ENCODE measurements at regions not wholly inside any gene's neighbourhood (a gene's known extent, or its start where the extent isn't known, plus 50 kb on each side); places are given as distances from the start of the nearest gene placed in this dataset.

GRCh38 chr12:125434131-125434530 is 368.9 kb downstream of the AACS start:
- Histone ChIP-seq H3K27ac (ENCODE audit: low read depth, low read length) (no peak overlapping the region), H3K4me3 (ENCODE audit: insufficient read depth, low read length) (no peak overlapping the region), H3K4me1 (ENCODE audit: insufficient read depth, low read length) (no peaks in the 10 kb centered on the region), H3K79me2 (ENCODE audit: insufficient read depth, low read length) (no peaks in the 10 kb centered on the region), H4K20me1 (ENCODE audit: insufficient read depth, low read length) (no peaks in the 10 kb centered on the region), H3K27me3 (ENCODE audit: insufficient read depth, low read length) (no peaks in the 10 kb centered on the region), H3K36me3 (ENCODE audit: insufficient read depth, low read length) (no peaks in the 10 kb centered on the region), H3K9me3 (ENCODE audit: low read depth, low read length) (no peaks in the 10 kb centered on the region), H3K4me2 (ENCODE audit: insufficient read depth, low read length) (no peak overlapping the region), H2AFZ (ENCODE audit: low read length) (no peak overlapping the region)
- TF ChIP-seq CTCF (IDR thresholded peaks at IDR 0.05; ENCODE audit: extremely low read depth, low read depth, low read length), result no peak
- DNase-seq (ENCODE audit: insufficient read length, low spot score, missing footprints), result no peak

GRCh38 chr12:125434936-125435443 is 369.8 kb downstream of the AACS start:
- Histone ChIP-seq H3K27me3 (ENCODE audit: insufficient read depth, low read length) (no peaks in the 10 kb centered on the region), H4K20me1 (ENCODE audit: insufficient read depth, low read length) (no peaks in the 10 kb centered on the region), H3K9me3 (ENCODE audit: low read depth, low read length) (no peaks in the 10 kb centered on the region), H3K27ac (ENCODE audit: low read depth, low read length) (no peak overlapping the region), H3K4me1 (ENCODE audit: insufficient read depth, low read length) (no peaks in the 10 kb centered on the region), H3K4me2 (ENCODE audit: insufficient read depth, low read length) (no peak overlapping the region), H3K4me3 (ENCODE audit: insufficient read depth, low read length) (no peak overlapping the region), H2AFZ (ENCODE audit: low read length) (no peak overlapping the region), H3K36me3 (ENCODE audit: insufficient read depth, low read length) (no peaks in the 10 kb centered on the region), H3K79me2 (ENCODE audit: insufficient read depth, low read length) (no peaks in the 10 kb centered on the region)
- DNase-seq (ENCODE audit: insufficient read length, low spot score, missing footprints), result no peak
- TF ChIP-seq CTCF (IDR thresholded peaks at IDR 0.05; ENCODE audit: extremely low read depth, low read depth, low read length), result no peak

GRCh38 chr12:125435871-125436270 is 370.6 kb downstream of the AACS start:
- no peaks in the 10 kb centered on the region for H4K20me1 ChIP-seq (ENCODE audit: insufficient read depth, low read length)
- H3K36me3 ChIP-seq (ENCODE audit: insufficient read depth, low read length), result no peaks in the 10 kb centered on the region
- no peaks in the 10 kb centered on the region for H3K79me2 ChIP-seq (ENCODE audit: insufficient read depth, low read length)
- H3K4me1 ChIP-seq (ENCODE audit: insufficient read depth, low read length), result no peaks in the 10 kb centered on the region
- no peak overlapping the region for H3K4me2 ChIP-seq (ENCODE audit: insufficient read depth, low read length)
- no peaks in the 10 kb centered on the region for H3K9me3 ChIP-seq (ENCODE audit: low read depth, low read length)
- no peak overlapping the region for H2AFZ ChIP-seq (ENCODE audit: low read length)
- no peaks in the 10 kb centered on the region for H3K27me3 ChIP-seq (ENCODE audit: insufficient read depth, low read length)
- no peak for TF ChIP-seq CTCF (IDR thresholded peaks at IDR 0.05; ENCODE audit: extremely low read depth, low read depth, low read length)
- H3K4me3 ChIP-seq (ENCODE audit: insufficient read depth, low read length), result no peak overlapping the region
- no peak overlapping the region for H3K27ac ChIP-seq (ENCODE audit: low read depth, low read length)
- no peak for DNase-seq (ENCODE audit: insufficient read length, low spot score, missing footprints)

GRCh38 chr12:125436686-125437085 is 371.5 kb downstream of the AACS start:
- Histone ChIP-seq H4K20me1 (ENCODE audit: insufficient read depth, low read length) (no peaks in the 10 kb centered on the region), H3K27me3 (ENCODE audit: insufficient read depth, low read length) (no peaks in the 10 kb centered on the region), H3K27ac (ENCODE audit: low read depth, low read length) (no peak overlapping the region), H3K36me3 (ENCODE audit: insufficient read depth, low read length) (no peaks in the 10 kb centered on the region), H3K4me3 (ENCODE audit: insufficient read depth, low read length) (no peak overlapping the region), H2AFZ (ENCODE audit: low read length) (no peak overlapping the region), H3K79me2 (ENCODE audit: insufficient read depth, low read length) (no peaks in the 10 kb centered on the region), H3K4me1 (ENCODE audit: insufficient read depth, low read length) (no peaks in the 10 kb centered on the region), H3K4me2 (ENCODE audit: insufficient read depth, low read length) (no peak overlapping the region), H3K9me3 (ENCODE audit: low read depth, low read length) (no peaks in the 10 kb centered on the region)
- no peak for DNase-seq (ENCODE audit: insufficient read length, low spot score, missing footprints)
- TF ChIP-seq CTCF (IDR thresholded peaks at IDR 0.05; ENCODE audit: extremely low read depth, low read depth, low read length), result no peak
